SU-DHL-6 (cell line): ENCODE measurements at regions not wholly inside any gene's neighbourhood (a gene's known extent, or its start where the extent isn't known, plus 50 kb on each side); places are given as distances from the start of the nearest gene placed in this dataset.

Experiments
- H2AFZ ChIP-seq: fragments of 200-600 bp; sonication (generic); 2 replicates; pipeline ENCODE4 v1.6.1; 2014; ENCODE audit warnings: low read depth, mild to moderate bottlenecking, moderate library complexity, mixed read lengths, antibody characterized with exemption, low read length; ENCODE audit not compliant: severe bottlenecking
- H3F3A ChIP-seq: fragments of 200-600 bp; shearing (Covaris generic); 2 replicates; pipeline ENCODE4 v1.6.0; 2016; ENCODE audit warnings: antibody characterized with exemption, mild to moderate bottlenecking; ENCODE audit not compliant: insufficient read depth
- H3K27ac ChIP-seq: fragments of 200-600 bp; sonication (generic); 2 replicates; pipeline ENCODE4 v1.5.1; 2016; ENCODE audit warnings: low read depth, mild to moderate bottlenecking, low read length, moderate library complexity, mixed read lengths
- H3K27me3 ChIP-seq: fragments of 200-600 bp; sonication (generic), shearing (Covaris generic); 2 replicates; pipeline ENCODE4 v1.6.0; 2014; ENCODE audit warnings: mild to moderate bottlenecking, low read length
- H3K36me3 ChIP-seq: fragments of 200-600 bp; sonication (generic); 2 replicates; pipeline ENCODE4 v1.6.1; 2014; ENCODE audit warnings: mild to moderate bottlenecking, low read length, mixed read lengths
- H3K4me2 ChIP-seq: fragments of 300-600, 200-600 bp; shearing (Covaris generic), sonication (generic); 2 replicates; pipeline ENCODE4 v1.6.0; 2014; ENCODE audit warnings: low read length, low read depth, mild to moderate bottlenecking; ENCODE audit not compliant: poor library complexity, severe bottlenecking
- H3K4me3 ChIP-seq: fragments of 200-600 bp; sonication (generic); 2 replicates; pipeline ENCODE4 v1.5.1; 2014; ENCODE audit warnings: antibody characterized with exemption, low read length, mild to moderate bottlenecking, mixed read lengths; ENCODE audit not compliant: insufficient read depth, poor library complexity, severe bottlenecking
- H3K79me2 ChIP-seq: fragments of 200-600 bp; sonication (generic); 2 replicates; pipeline ENCODE4 v1.6.1; 2014; ENCODE audit warnings: mild to moderate bottlenecking, low read length, moderate library complexity; ENCODE audit not compliant: insufficient read depth
- H3K9ac ChIP-seq: fragments of 200-600 bp; sonication (generic); 2 replicates; pipeline ENCODE4 v1.7.0; 2014; ENCODE audit warnings: mild to moderate bottlenecking, low read length
- H3K9me2 ChIP-seq: fragments of 200-600 bp; sonication (generic); replicated peaks from 2 replicates; pipeline ENCODE4 v1.6.1; 2014; ENCODE audit warnings: low read length; ENCODE audit not compliant: insufficient read depth
- H3K9me3 ChIP-seq: fragments of 200-600 bp; sonication (generic); 2 replicates; pipeline ENCODE4 v1.6.1; 2014; ENCODE audit warnings: low read length, mixed read lengths; ENCODE audit not compliant: insufficient read depth
- H4K20me1 ChIP-seq: fragments of 200-600 bp; sonication (generic); 2 replicates; pipeline ENCODE4 v1.6.1; 2014; ENCODE audit warnings: low read depth, mild to moderate bottlenecking, antibody characterized with exemption, low read length, moderate library complexity, mixed read lengths
- EZH2phosphoT487 ChIP-seq: fragments of 200-600 bp; sonication (generic), shearing (Covaris generic); conservative IDR thresholded peaks from 2 replicates; pipeline ENCODE4 v1.6.1; 2018; ENCODE audit warnings: mild to moderate bottlenecking, antibody characterized with exemption, low read length, moderate library complexity, mixed read lengths
- TF ChIP-seq, protein P1 (sequence below): fragments of 200-600 bp; sonication (generic); IDR thresholded peaks from one replicate; pipeline ENCODE4 v1.5.1; 2017; ENCODE audit warnings: antibody characterized with exemption, mild to moderate bottlenecking, low read length, moderate library complexity; ENCODE audit not compliant: insufficient read depth, poor library complexity, severe bottlenecking

DNA sequence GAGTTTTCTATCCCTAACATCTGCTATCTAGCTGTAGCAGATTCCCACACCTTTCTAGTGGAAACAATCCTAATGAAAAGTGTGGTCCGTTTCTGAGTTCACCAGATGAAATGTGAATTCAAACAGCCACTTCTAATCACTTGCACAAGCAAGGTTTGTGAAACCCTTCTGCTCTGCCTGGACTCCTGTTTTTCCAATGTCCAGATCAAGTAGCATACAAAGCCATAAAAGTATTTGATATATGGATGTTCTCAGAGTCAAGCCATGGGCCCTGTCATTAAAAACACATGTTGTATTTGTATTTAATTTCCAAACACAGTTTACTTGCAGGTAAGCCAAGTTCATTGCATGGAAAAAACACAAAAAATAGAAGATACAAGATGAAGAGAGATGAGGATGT lies 570.4 kb downstream of the NR2F1-AS1 start:
- TF ChIP-seq, protein P1, sequence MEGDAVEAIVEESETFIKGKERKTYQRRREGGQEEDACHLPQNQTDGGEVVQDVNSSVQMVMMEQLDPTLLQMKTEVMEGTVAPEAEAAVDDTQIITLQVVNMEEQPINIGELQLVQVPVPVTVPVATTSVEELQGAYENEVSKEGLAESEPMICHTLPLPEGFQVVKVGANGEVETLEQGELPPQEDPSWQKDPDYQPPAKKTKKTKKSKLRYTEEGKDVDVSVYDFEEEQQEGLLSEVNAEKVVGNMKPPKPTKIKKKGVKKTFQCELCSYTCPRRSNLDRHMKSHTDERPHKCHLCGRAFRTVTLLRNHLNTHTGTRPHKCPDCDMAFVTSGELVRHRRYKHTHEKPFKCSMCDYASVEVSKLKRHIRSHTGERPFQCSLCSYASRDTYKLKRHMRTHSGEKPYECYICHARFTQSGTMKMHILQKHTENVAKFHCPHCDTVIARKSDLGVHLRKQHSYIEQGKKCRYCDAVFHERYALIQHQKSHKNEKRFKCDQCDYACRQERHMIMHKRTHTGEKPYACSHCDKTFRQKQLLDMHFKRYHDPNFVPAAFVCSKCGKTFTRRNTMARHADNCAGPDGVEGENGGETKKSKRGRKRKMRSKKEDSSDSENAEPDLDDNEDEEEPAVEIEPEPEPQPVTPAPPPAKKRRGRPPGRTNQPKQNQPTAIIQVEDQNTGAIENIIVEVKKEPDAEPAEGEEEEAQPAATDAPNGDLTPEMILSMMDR, result no peak
- no peak for TF ChIP-seq EZH2phosphoT487
- no peak overlapping the region for H3K9ac ChIP-seq
- no peak overlapping the region for H2AFZ ChIP-seq
- H3K79me2 ChIP-seq, result no peaks in the 10 kb centered on the region
- no peaks in the 10 kb centered on the region for H4K20me1 ChIP-seq
- H3K4me2 ChIP-seq, result no peak overlapping the region
- H3K36me3 ChIP-seq, result no peaks in the 10 kb centered on the region
- no peak overlapping the region for H3K27ac ChIP-seq
- no peaks in the 10 kb centered on the region for H3F3A ChIP-seq
- no peaks in the 10 kb centered on the region for H3K9me2 ChIP-seq
- H3K27me3 ChIP-seq, result no peaks in the 10 kb centered on the region
- no peak overlapping the region for H3K4me3 ChIP-seq
- no peaks in the 10 kb centered on the region for H3K9me3 ChIP-seq

DNA sequence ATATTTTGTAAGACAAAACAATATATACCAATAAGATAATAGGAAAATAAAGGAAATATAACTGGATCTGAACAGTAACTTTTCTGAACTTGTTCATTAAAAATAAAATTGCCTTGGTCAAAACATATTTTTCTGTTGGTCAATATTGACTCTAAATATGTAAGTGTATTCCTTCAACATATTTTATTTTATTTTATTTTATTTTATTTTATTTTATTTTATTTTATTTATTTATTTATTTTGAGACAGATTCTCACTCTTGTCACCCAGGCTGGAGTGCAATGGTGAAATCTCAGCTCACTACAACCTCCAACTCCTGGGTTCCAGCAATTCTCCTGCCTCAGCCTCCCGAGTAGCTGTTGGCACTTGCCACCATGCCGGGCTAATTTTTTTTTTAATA lies 571.0 kb downstream of the NR2F1-AS1 start:
- Histone ChIP-seq H3K4me2 (no peak overlapping the region), H3K79me2 (no peaks in the 10 kb centered on the region), H3F3A (no peaks in the 10 kb centered on the region), H3K4me3 (no peak overlapping the region), H4K20me1 (no peaks in the 10 kb centered on the region), H3K9me3 (no peaks in the 10 kb centered on the region), H2AFZ (no peak overlapping the region), H3K36me3 (no peaks in the 10 kb centered on the region), H3K9me2 (no peaks in the 10 kb centered on the region), H3K9ac (no peak overlapping the region), H3K27me3 (no peaks in the 10 kb centered on the region), H3K27ac (no peak overlapping the region)
- TF ChIP-seq, protein P1, result no peak
- no peak for TF ChIP-seq EZH2phosphoT487

DNA sequence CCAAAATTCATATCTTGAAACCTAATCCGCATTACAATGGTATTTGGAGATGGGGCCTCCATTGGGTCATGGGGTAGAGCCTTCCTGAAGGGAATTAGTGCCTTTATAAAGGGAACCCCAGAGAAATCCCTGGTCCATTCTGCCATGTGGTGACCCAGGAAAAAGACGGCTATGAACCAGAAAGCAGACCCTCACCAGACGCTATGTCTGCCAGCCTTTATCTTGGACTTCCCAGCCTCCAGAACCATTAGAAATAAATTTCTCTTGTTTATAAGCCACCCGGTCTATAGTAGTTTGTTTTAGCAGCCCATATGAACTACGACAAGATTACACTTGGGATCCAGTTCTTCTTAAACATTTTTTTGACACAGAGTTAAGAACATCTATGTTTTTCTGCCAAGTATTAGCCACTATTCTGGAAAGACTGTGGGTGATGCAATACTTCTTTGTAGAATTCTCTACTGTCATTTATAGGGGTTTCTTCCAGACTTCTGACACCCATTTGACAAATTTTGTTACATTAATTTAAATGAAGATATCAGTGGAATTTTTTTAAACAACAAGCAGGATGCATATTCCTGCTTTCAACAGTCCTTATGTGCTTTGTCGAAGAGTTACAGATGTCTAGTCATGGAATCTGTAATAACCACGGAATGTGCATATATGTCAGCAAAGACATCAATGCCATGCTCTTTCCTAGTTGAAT lies 572.4 kb downstream of the NR2F1-AS1 start:
- Histone ChIP-seq H2AFZ (no peak overlapping the region), H3F3A (no peaks in the 10 kb centered on the region), H3K9ac (no peak overlapping the region), H3K36me3 (no peaks in the 10 kb centered on the region), H3K27ac (no peak overlapping the region), H3K27me3 (no peaks in the 10 kb centered on the region), H3K9me2 (no peaks in the 10 kb centered on the region), H3K79me2 (no peaks in the 10 kb centered on the region), H3K4me3 (no peak overlapping the region), H3K4me2 (no peak overlapping the region), H4K20me1 (no peaks in the 10 kb centered on the region), H3K9me3 (no peaks in the 10 kb centered on the region)
- TF ChIP-seq, protein P1, result no peak
